SK-N-SH treated with all-trans-retinoic acid at 6 μM for 48 hours (cell line): ENCODE measurements at regions not wholly inside any gene's neighbourhood (a gene's known extent, or its start where the extent isn't known, plus 50 kb on each side); places are given as distances from the start of the nearest gene placed in this dataset.

Source experiments
- ARNTL ChIP-seq: fragments of 450-650 bp; formaldehyde crosslinking; IDR thresholded peaks from 2 replicates; pipeline ENCODE4 v1.5.0; 2020; ENCODE audit warnings: low read depth, mild to moderate bottlenecking, moderate library complexity, borderline replicate concordance
- RARB ChIP-seq: fragments of 250-450 bp; sonication (Bioruptor Pico); IDR thresholded peaks from 2 replicates; pipeline ENCODE4 v1.8.0; 2021; ENCODE audit warnings: mild to moderate bottlenecking, moderate library complexity
- TCF4 ChIP-seq: fragments of 250-450 bp; sonication (Bioruptor Pico); IDR thresholded peaks from 2 replicates; pipeline ENCODE4 v1.8.0; 2021; ENCODE audit warnings: mild to moderate bottlenecking, moderate library complexity, borderline replicate concordance
- ZC3H10 ChIP-seq: fragments of 250-450 bp; sonication (Bioruptor Pico); IDR thresholded peaks from 2 replicates; pipeline ENCODE4 v1.5.1; 2021; ENCODE audit warnings: mild to moderate bottlenecking, moderate library complexity
- ZFP3 ChIP-seq: fragments of 250-450 bp; sonication (Bioruptor Pico); IDR thresholded peaks from 2 replicates; pipeline ENCODE4 v1.5.0; 2020; ENCODE audit warnings: mild to moderate bottlenecking, moderate library complexity

DNA sequence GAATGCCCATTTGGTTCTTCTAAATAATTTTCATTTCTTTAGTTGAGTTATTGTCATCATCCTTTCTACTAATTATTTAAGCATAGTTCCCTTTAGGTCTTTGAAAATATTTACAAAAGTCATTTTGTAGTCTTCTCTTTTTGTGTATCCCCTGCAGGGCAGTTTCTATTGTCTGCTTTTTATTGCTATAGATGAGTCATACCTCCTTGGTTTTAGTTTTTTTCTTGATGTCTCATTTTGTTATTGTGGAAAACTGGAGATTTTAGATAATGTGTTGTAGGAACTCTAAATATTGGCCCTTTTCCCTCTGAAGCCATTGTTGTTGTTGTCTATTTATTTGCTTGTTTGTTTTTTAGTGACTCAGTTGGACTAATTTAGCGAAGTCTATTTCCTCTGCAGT, 387.9 kb downstream of the NUF2 start:
- TF ChIP-seq ZFP3 (no peak), TCF4 (no peak), RARB (CRISPR knock-in tag) (no peak), ARNTL (no peak), ZC3H10 (CRISPR knock-in tag) (no peak)
